CD4-positive, CD25-positive, alpha-beta regulatory T cell (primary cell): ENCODE measurements at regions not wholly inside any gene's neighbourhood (a gene's known extent, or its start where the extent isn't known, plus 50 kb on each side); places are given as distances from the start of the nearest gene placed in this dataset.

Experiments used
- ATAC-seq, 2 donors: fragments of 150-1000 bp; cut with Tn5 transposase; one replicate each; pipeline ENCODE4 v1.10.0; 2021; ENCODE audit warnings: low read depth in 2 of 2, moderate number of reproducible peaks in 2 of 2, moderate library complexity in 1 of 2
- DNase-seq, 3 donors: peaks; one replicate each; pipeline versions ENCODE4 v3.0.0 to v3.0.0-alpha.2; 2012 to 2022; ENCODE audit warnings: mixed read lengths in 1 of 3
- H3K27ac ChIP-seq: one replicate; pipeline ENCODE4 v1.7.0; 2013; ENCODE audit warnings: mild to moderate bottlenecking, low read length; ENCODE audit not compliant: insufficient read depth, poor library complexity, severe bottlenecking
- H3K27me3 ChIP-seq: one replicate; pipeline ENCODE4 v1.7.0; 2013; ENCODE audit warnings: low read length; ENCODE audit not compliant: control insufficient read depth, insufficient read depth
- H3K36me3 ChIP-seq: one replicate; pipeline ENCODE4 v1.7.0; 2013; ENCODE audit warnings: mild to moderate bottlenecking, low read length, moderate library complexity; ENCODE audit not compliant: control insufficient read depth, insufficient read depth
- H3K4me1 ChIP-seq: 2 replicates; pipeline ENCODE4 v1.7.0; 2013; ENCODE audit warnings: mild to moderate bottlenecking, low read length; ENCODE audit not compliant: insufficient read depth, control insufficient read depth, poor library complexity, severe bottlenecking
- H3K4me3 ChIP-seq: one replicate; pipeline ENCODE4 v1.7.0; 2013; ENCODE audit warnings: low read depth, mild to moderate bottlenecking, low read length, moderate library complexity
- H3K9me3 ChIP-seq, 2 experiments: 1 replicate in 1 of 2; 2 replicates in 1 of 2; pipeline ENCODE4 v1.7.0; 2013; ENCODE audit warnings: low read length in 2 of 2, mild to moderate bottlenecking in 1 of 2, moderate library complexity in 1 of 2; ENCODE audit not compliant: control insufficient read depth in 2 of 2
- H3K27ac Mint-ChIP-seq, 3 donors: one replicate each; pipeline ENCODE4 v1.8.0; 2020 to 2022; ENCODE audit warnings: mild to moderate bottlenecking in 3 of 3, mixed read lengths in 3 of 3, moderate library complexity in 2 of 3
- H3K27me3 Mint-ChIP-seq: one replicate; pipeline ENCODE4 v1.8.0; 2022; ENCODE audit warnings: mild to moderate bottlenecking, mixed read lengths
- H3K36me3 Mint-ChIP-seq: one replicate; pipeline ENCODE4 v1.8.0; 2020; ENCODE audit warnings: mixed read lengths
- H3K4me1 Mint-ChIP-seq, 4 donors: one replicate each; pipeline ENCODE4 v1.8.0; 2020 to 2022; ENCODE audit warnings: mixed read lengths in 4 of 4, mild to moderate bottlenecking in 1 of 4
- H3K4me3 Mint-ChIP-seq, 4 donors: one replicate each; pipeline ENCODE4 v1.8.0; 2020 to 2022; ENCODE audit warnings: mild to moderate bottlenecking in 4 of 4, mixed read lengths in 4 of 4, moderate library complexity in 3 of 4
- H3K9me3 Mint-ChIP-seq, 7 donors: one replicate each; pipeline ENCODE4 v1.8.0; 2020 to 2022; ENCODE audit warnings: mixed read lengths in 7 of 7, mild to moderate bottlenecking in 3 of 7, moderate library complexity in 2 of 7

- H3K27ac ChIP-seq = no peak overlapping the region
- H3K4me3 ChIP-seq = no peak overlapping the region
- no peaks in the 10 kb centered on the region for H3K36me3 ChIP-seq
- DNase-seq (no peak), ATAC-seq (no peak)
- H3K9me3 Mint-ChIP-seq = peaks cover 0 to 3% (median 0%) of the 10 kb centered on the region in 7 donors
- no peaks in the 10 kb centered on the region for H3K36me3 Mint-ChIP-seq
- no peak overlapping the region for H3K27ac Mint-ChIP-seq
- peaks cover 4% of the 10 kb centered on the region for H3K27me3 Mint-ChIP-seq
- no peak overlapping the region for H3K4me3 Mint-ChIP-seq
- no peaks in the 10 kb centered on the region for H3K4me1 ChIP-seq
- no peaks in the 10 kb centered on the region for H3K27me3 ChIP-seq
- no peaks in the 10 kb centered on the region for H3K9me3 ChIP-seq
- no peaks in the 10 kb centered on the region for H3K4me1 Mint-ChIP-seq
These were observed 123.7 kb downstream of the CBLL2 start for GRCh38 chrX:22396408-22396807.

GRCh38 chrX:22397566-22397965 lies 124.9 kb downstream of the CBLL2 start:
- ATAC-seq = no peak
- H3K4me3 Mint-ChIP-seq = no peak overlapping the region
- no peak overlapping the region for H3K27ac ChIP-seq
- peaks cover 4% of the 10 kb centered on the region for H3K27me3 Mint-ChIP-seq
- no peaks in the 10 kb centered on the region for H3K36me3 Mint-ChIP-seq
- no peak overlapping the region for H3K27ac Mint-ChIP-seq
- no peaks in the 10 kb centered on the region for H3K36me3 ChIP-seq
- no peaks in the 10 kb centered on the region for H3K4me1 ChIP-seq
- peaks cover 0 to 3% (median 0%) of the 10 kb centered on the region in 7 donors for H3K9me3 Mint-ChIP-seq
- no peak overlapping the region for H3K4me3 ChIP-seq
- H3K9me3 ChIP-seq = no peaks in the 10 kb centered on the region
- no peaks in the 10 kb centered on the region for H3K27me3 ChIP-seq
- DNase-seq = no peak
- no peaks in the 10 kb centered on the region for H3K4me1 Mint-ChIP-seq

GRCh38 chrX:22399437-22400192 lies 126.9 kb downstream of the CBLL2 start:
- Mint-ChIP-seq H3K4me3 (no peak overlapping the region), H3K27me3 (no peaks in the 10 kb centered on the region), H3K27ac (no peak overlapping the region), H3K4me1 (no peaks in the 10 kb centered on the region), H3K9me3 (peaks cover 0 to 3% (median 0%) of the 10 kb centered on the region in 7 donors), H3K36me3 (no peaks in the 10 kb centered on the region)
- DNase-seq = no peak
- Histone ChIP-seq H3K4me1 (no peaks in the 10 kb centered on the region), H3K27ac (no peak overlapping the region), H3K27me3 (no peaks in the 10 kb centered on the region), H3K9me3 (no peaks in the 10 kb centered on the region), H3K36me3 (no peaks in the 10 kb centered on the region), H3K4me3 (no peak overlapping the region)
- no peak for ATAC-seq

GRCh38 chrX:22404297-22404696 lies 131.6 kb downstream of the CBLL2 start:
- H3K4me1 Mint-ChIP-seq = no peaks in the 10 kb centered on the region
- no peak overlapping the region for H3K27ac Mint-ChIP-seq
- no peaks in the 10 kb centered on the region for H3K36me3 Mint-ChIP-seq
- Histone ChIP-seq H3K27ac (no peak overlapping the region), H3K27me3 (no peaks in the 10 kb centered on the region), H3K4me3 (no peak overlapping the region), H3K4me1 (no peaks in the 10 kb centered on the region), H3K9me3 (no peaks in the 10 kb centered on the region), H3K36me3 (no peaks in the 10 kb centered on the region)
- no peak overlapping the region for H3K4me3 Mint-ChIP-seq
- DNase-seq (no peak), ATAC-seq (no peak)
- H3K9me3 Mint-ChIP-seq = peaks cover 0 to 3% (median 0%) of the 10 kb centered on the region in 7 donors
- H3K27me3 Mint-ChIP-seq = no peaks in the 10 kb centered on the region

- no peaks in the 10 kb centered on the region for H3K4me1 ChIP-seq
- H3K36me3 ChIP-seq = no peaks in the 10 kb centered on the region
- H3K27ac ChIP-seq = no peak overlapping the region
- no peaks in the 10 kb centered on the region for H3K4me1 Mint-ChIP-seq
- DNase-seq (no peak), ATAC-seq (no peak)
- H3K4me3 Mint-ChIP-seq = no peak overlapping the region
- peaks cover 0 to 3% (median 0%) of the 10 kb centered on the region in 7 donors for H3K9me3 Mint-ChIP-seq
- H3K27me3 ChIP-seq = no peaks in the 10 kb centered on the region
- no peak overlapping the region for H3K4me3 ChIP-seq
- no peak overlapping the region for H3K27ac Mint-ChIP-seq
- H3K27me3 Mint-ChIP-seq = no peaks in the 10 kb centered on the region
- no peaks in the 10 kb centered on the region for H3K36me3 Mint-ChIP-seq
- no peaks in the 10 kb centered on the region for H3K9me3 ChIP-seq
These were observed 133.6 kb downstream of the CBLL2 start for GRCh38 chrX:22406201-22406737.

GRCh38 chrX:22409418-22409817 lies 136.7 kb downstream of the CBLL2 start:
- H3K9me3 ChIP-seq = no peaks in the 10 kb centered on the region
- H3K27ac Mint-ChIP-seq = no peak overlapping the region
- no peaks in the 10 kb centered on the region for H3K27me3 Mint-ChIP-seq
- no peaks in the 10 kb centered on the region for H3K4me1 ChIP-seq
- no peak overlapping the region for H3K27ac ChIP-seq
- H3K36me3 ChIP-seq = no peaks in the 10 kb centered on the region
- no peak overlapping the region for H3K4me3 ChIP-seq
- H3K36me3 Mint-ChIP-seq = no peaks in the 10 kb centered on the region
- H3K4me3 Mint-ChIP-seq = no peak overlapping the region
- H3K9me3 Mint-ChIP-seq = peaks cover 0 to 3% (median 0%) of the 10 kb centered on the region in 7 donors
- H3K27me3 ChIP-seq = no peaks in the 10 kb centered on the region
- no peak for DNase-seq
- no peaks in the 10 kb centered on the region for H3K4me1 Mint-ChIP-seq
- no peak for ATAC-seq

- Mint-ChIP-seq H3K36me3 (no peaks in the 10 kb centered on the region), H3K4me3 (no peak overlapping the region), H3K27me3 (no peaks in the 10 kb centered on the region), H3K9me3 (peaks cover 0 to 3% (median 0%) of the 10 kb centered on the region in 7 donors), H3K4me1 (no peaks in the 10 kb centered on the region), H3K27ac (no peak overlapping the region)
- Histone ChIP-seq H3K27me3 (no peaks in the 10 kb centered on the region), H3K36me3 (no peaks in the 10 kb centered on the region), H3K4me3 (no peak overlapping the region), H3K9me3 (no peaks in the 10 kb centered on the region), H3K4me1 (no peaks in the 10 kb centered on the region), H3K27ac (no peak overlapping the region)
- no peak for DNase-seq
- no peak for ATAC-seq
These were observed 151.6 kb downstream of the CBLL2 start for GRCh38 chrX:22424122-22424915.
